ENCODE measurements at regions not wholly inside any gene's neighbourhood (a gene's known extent, or its start where the extent isn't known, plus 50 kb on each side); places are given as distances from the start of the nearest gene placed in this dataset.

DNA sequence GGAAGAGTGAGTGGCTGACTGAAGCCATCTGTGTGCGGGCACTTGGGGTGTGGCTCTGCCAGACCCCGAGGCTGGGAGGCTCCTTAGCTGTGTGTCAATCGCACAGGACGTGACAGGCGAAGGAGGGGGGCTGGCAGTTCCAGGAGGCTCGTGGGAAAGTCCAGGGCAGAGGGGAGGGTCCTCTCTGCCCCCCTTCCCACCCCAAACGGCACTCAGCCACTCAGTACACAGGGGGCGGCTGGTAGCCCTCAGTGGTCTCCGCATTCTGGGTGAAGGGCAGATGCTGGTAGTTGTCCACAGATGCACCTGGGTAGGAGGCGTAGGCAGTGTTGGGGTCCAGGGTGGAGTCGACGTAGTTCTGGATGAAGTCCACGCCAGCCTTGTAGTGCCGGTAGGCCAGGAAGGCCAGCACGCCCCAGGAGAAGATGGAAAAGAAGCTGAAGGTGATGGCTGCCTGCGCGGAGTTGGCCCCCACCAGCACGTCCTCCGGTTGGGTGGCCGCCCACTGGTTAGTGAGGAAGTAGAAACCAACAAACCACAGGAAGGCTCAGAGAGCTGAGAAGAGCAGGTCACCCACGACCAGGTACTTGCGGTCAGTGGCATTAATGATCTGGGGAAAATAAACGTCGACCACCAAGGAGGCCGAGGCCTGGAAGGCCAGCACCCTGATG, 85.4 kb upstream of the CEP78 start:
- Histone ChIP-seq H3K9ac (no peak overlapping the region), H3K4me3 (no peak overlapping the region), H3K79me2 (ENCODE audit: low read depth) (no peaks in the 10 kb centered on the region), H3F3A (ENCODE audit: low read depth) (no peaks in the 10 kb centered on the region), H3K27me3 (no peaks in the 10 kb centered on the region), H3K4me2 (no peak overlapping the region), H4K20me1 (ENCODE audit: low read depth) (no peaks in the 10 kb centered on the region), H2AFZ (replicated peaks) (no peak overlapping the region), H3K36me3 (no peaks in the 10 kb centered on the region), H3K27ac (no peak overlapping the region), H3K9me3 (ENCODE audit: low read depth) (no peaks in the 10 kb centered on the region), H3K4me1 (no peaks in the 10 kb centered on the region)
- Mint-ChIP-seq H3K4me1 (no peaks in the 10 kb centered on the region), H3K27ac (no peak overlapping the region), H3K9me3 (peaks cover 4% of the 10 kb centered on the region), H3K36me3 (no peaks in the 10 kb centered on the region), H3K4me3 (no peak overlapping the region), H3K27me3 (ENCODE audit: insufficient read depth, low read depth) (no peaks in the 10 kb centered on the region)
- TF ChIP-seq, protein P1, sequence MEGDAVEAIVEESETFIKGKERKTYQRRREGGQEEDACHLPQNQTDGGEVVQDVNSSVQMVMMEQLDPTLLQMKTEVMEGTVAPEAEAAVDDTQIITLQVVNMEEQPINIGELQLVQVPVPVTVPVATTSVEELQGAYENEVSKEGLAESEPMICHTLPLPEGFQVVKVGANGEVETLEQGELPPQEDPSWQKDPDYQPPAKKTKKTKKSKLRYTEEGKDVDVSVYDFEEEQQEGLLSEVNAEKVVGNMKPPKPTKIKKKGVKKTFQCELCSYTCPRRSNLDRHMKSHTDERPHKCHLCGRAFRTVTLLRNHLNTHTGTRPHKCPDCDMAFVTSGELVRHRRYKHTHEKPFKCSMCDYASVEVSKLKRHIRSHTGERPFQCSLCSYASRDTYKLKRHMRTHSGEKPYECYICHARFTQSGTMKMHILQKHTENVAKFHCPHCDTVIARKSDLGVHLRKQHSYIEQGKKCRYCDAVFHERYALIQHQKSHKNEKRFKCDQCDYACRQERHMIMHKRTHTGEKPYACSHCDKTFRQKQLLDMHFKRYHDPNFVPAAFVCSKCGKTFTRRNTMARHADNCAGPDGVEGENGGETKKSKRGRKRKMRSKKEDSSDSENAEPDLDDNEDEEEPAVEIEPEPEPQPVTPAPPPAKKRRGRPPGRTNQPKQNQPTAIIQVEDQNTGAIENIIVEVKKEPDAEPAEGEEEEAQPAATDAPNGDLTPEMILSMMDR (IDR thresholded peaks at IDR 0.05), result no peak
- TF ChIP-seq EZH2phosphoT487 (IDR thresholded peaks at IDR 0.05) (no peak), EZH2 (IDR thresholded peaks at IDR 0.05) (no peak)
- no peak for DNase-seq (ENCODE audit: low spot score)

DNA sequence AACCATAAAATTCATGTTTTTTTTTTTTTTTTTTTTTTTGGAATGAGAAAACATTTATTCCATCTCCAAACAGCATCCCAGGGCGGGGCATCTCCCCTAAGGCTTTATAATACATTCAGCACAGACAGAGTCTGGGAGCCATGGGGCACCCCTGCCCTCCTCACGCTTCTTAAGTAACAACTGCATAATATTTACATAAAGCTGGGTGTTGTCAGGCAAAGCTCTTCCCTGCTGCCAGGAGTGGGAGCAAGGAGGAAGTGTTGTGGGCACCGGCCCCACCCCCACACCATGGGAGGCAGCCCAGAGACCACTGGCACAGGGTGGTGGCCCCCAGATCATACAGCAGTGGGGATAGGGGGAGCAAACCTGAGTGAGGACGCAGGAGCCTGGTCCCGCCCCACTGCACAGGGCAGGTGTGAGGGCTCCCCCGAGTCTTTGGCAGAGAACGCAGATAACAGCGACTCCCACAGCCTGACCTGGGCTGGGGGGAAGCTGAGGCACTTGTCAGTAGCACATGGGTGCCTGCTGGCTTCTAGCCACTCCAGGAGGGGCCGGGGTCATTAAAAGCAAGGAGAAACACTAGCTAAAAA, 86.1 kb upstream of the CEP78 start:
- Mint-ChIP-seq H3K9me3 (peaks cover 4% of the 10 kb centered on the region), H3K4me3 (no peak overlapping the region), H3K27ac (no peak overlapping the region), H3K27me3 (ENCODE audit: insufficient read depth, low read depth) (no peaks in the 10 kb centered on the region), H3K36me3 (no peaks in the 10 kb centered on the region), H3K4me1 (no peaks in the 10 kb centered on the region)
- TF ChIP-seq EZH2 (IDR thresholded peaks at IDR 0.05), result no peak
- TF ChIP-seq EZH2phosphoT487 (IDR thresholded peaks at IDR 0.05), result no peak
- TF ChIP-seq, protein P1 (IDR thresholded peaks at IDR 0.05), result no peak
- Histone ChIP-seq H3K9me3 (ENCODE audit: low read depth) (no peaks in the 10 kb centered on the region), H3K4me1 (no peaks in the 10 kb centered on the region), H4K20me1 (ENCODE audit: low read depth) (no peaks in the 10 kb centered on the region), H3K4me2 (no peak overlapping the region), H3K36me3 (no peaks in the 10 kb centered on the region), H2AFZ (replicated peaks) (no peak overlapping the region), H3K9ac (no peak overlapping the region), H3F3A (ENCODE audit: low read depth) (no peaks in the 10 kb centered on the region), H3K79me2 (ENCODE audit: low read depth) (no peaks in the 10 kb centered on the region), H3K27me3 (no peaks in the 10 kb centered on the region), H3K27ac (no peak overlapping the region), H3K4me3 (no peak overlapping the region)
- DNase-seq (ENCODE audit: low spot score), result no peak

DNA sequence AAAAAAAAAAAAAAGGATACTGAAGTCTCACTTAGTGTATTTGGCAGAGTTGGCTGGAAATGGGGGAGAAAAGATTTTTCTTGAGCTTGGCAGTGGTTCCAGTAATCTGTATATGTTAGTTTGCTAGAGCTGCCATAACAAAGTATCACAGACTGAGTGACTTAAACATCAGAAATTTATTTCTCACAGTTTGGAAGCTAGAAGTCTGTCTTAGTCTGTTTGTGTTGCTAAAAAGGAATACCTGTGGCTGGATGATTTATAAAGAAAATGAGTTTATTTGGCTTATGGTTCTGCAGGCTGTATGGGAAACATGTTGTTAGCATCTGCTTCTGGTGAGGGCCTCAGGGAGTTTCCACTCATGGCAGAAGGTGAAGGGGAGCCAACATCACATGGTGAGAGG, 89.6 kb upstream of the CEP78 start:
- Histone ChIP-seq H3K79me2 (ENCODE audit: low read depth) (no peaks in the 10 kb centered on the region), H3K27ac (no peak overlapping the region), H3K9me3 (ENCODE audit: low read depth) (peaks cover 12% of the 10 kb centered on the region), H3K27me3 (no peaks in the 10 kb centered on the region), H3K4me1 (peaks cover 11% of the 10 kb centered on the region), H3K4me2 (no peak overlapping the region), H3K4me3 (no peak overlapping the region), H4K20me1 (ENCODE audit: low read depth) (no peaks in the 10 kb centered on the region), H2AFZ (replicated peaks) (no peak overlapping the region), H3F3A (ENCODE audit: low read depth) (peaks cover 14% of the 10 kb centered on the region), H3K36me3 (no peaks in the 10 kb centered on the region), H3K9ac (no peak overlapping the region)
- Mint-ChIP-seq H3K9me3 (peaks cover 21% of the 10 kb centered on the region), H3K27ac (no peak overlapping the region), H3K27me3 (ENCODE audit: insufficient read depth, low read depth) (peaks cover 4% of the 10 kb centered on the region), H3K36me3 (peaks cover 2% of the 10 kb centered on the region), H3K4me3 (no peak overlapping the region), H3K4me1 (peaks cover 13% of the 10 kb centered on the region)
- TF ChIP-seq, protein P1 (IDR thresholded peaks at IDR 0.05), result no peak
- TF ChIP-seq EZH2 (IDR thresholded peaks at IDR 0.05), result no peak
- TF ChIP-seq EZH2phosphoT487 (IDR thresholded peaks at IDR 0.05), result no peak
- no peak for DNase-seq (ENCODE audit: low spot score)

Data from neural progenitor cell (in vitro differentiated cells).